AG10803 (cell line): ENCODE measurements at regions not wholly inside any gene's neighbourhood (a gene's known extent, or its start where the extent isn't known, plus 50 kb on each side); places are given as distances from the start of the nearest gene placed in this dataset.

Experiments
- DNase-seq: peaks from one replicate; pipeline ENCODE4 v3.0.0; 2010; ENCODE audit warnings: low read depth
- H3K4me3 ChIP-seq: 2 replicates; pipeline ENCODE4 v1.5.1; 2011; ENCODE audit warnings: mild to moderate bottlenecking, low read length, control low read depth
- TF ChIP-seq, protein P1 (sequence below): conservative IDR thresholded peaks from 2 replicates; pipeline ENCODE4 v1.5.1; 2011; ENCODE audit warnings: mild to moderate bottlenecking, low read length, control low read depth, inconsistent platforms

DNA sequence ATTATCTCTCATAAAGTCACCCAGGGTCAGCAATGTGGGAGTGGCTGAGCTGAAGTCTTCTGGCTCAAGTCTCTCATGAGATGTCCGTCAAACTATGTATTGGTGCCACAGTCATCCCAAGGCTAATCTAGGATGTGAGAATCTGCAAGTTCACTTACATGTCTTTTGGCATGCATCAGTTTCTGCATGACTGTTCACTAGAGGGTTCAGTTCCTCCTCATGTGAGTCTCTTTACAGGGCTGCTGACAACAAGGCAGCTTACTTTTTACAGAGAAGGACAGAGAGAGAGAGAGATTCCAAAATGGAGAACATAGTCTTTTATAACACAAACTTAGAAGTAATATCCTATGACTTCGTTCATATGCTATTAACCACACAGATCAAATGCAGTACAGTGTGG lies 328.8 kb upstream of the SLITRK1 start:
- H3K4me3 ChIP-seq: no peak overlapping the region
- DNase-seq: no peak
- TF ChIP-seq, protein P1, sequence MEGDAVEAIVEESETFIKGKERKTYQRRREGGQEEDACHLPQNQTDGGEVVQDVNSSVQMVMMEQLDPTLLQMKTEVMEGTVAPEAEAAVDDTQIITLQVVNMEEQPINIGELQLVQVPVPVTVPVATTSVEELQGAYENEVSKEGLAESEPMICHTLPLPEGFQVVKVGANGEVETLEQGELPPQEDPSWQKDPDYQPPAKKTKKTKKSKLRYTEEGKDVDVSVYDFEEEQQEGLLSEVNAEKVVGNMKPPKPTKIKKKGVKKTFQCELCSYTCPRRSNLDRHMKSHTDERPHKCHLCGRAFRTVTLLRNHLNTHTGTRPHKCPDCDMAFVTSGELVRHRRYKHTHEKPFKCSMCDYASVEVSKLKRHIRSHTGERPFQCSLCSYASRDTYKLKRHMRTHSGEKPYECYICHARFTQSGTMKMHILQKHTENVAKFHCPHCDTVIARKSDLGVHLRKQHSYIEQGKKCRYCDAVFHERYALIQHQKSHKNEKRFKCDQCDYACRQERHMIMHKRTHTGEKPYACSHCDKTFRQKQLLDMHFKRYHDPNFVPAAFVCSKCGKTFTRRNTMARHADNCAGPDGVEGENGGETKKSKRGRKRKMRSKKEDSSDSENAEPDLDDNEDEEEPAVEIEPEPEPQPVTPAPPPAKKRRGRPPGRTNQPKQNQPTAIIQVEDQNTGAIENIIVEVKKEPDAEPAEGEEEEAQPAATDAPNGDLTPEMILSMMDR: no peak

DNA sequence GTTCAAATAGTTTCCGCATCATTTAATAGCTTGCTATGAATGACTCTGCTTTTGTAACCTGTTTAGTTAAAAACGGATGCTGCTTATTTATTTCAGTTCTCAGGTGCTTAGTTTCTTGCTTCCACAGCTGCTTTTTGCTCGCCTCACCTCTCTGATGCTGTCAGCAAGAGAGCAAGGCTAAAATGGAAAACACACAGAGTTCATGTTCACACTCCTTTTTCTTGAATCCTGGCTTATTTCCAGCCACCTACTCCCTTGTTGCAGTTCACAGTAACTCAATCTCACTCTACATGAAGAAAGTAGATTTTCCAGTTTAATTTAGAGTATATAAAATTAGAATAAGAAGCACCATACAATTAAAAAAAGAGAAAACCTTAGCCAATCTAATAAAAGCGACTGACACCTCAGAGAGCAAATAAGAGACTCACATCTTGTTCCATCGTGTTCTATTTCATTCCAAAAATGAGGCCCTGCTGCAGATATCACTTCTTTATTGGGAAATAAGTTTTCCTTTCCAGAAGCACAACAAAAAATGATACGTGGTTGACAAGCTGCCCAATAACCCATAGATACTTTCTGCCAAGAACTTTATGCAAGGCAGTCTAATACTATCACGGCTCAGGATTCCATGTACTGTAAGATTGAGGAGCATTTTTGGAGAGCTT lies 326.1 kb upstream of the SLITRK1 start:
- no peak overlapping the region for H3K4me3 ChIP-seq
- DNase-seq: peak; percentile 5
- TF ChIP-seq, protein P1: no peak

DNA sequence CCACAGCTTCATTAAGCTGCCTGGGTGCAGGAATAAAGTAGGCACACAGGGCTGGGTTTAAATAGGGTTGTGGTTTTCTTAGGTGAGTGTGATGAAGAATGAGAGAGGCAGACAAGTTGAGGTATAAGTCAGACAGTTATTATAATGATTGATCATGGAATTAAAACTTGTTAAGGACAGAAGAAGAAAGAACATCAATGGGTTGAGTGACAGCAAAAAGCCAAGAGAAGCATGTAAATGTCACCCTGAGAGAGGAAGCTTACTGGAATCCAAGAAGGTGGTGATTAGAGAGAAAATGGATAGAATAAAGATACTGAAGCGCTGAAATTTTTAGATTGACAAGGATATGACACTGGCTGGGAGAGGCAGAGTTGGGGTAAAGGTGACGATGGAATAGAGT lies 325.2 kb upstream of the SLITRK1 start:
- TF ChIP-seq, protein P1: no peak
- no peak for DNase-seq
- no peak overlapping the region for H3K4me3 ChIP-seq

DNA sequence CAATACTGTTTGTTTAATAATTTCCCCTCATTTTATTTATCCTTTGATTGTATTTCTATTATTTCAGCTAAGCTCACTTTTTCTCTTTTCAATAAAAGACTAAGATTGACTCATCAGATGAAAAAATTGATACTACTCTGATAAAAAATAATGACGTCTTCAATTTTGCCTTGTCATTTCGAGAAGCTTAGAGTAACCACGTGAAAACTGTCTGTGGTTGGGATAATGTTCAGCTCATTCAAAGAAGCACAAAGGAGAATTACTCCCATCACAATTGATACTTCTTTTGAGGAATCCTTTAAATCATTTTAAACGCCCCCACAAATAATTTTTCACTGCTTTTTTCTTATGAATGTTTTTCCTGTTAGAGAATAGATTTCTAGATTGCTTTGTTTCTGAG lies 318.7 kb upstream of the SLITRK1 start:
- no peak for DNase-seq
- H3K4me3 ChIP-seq: no peak overlapping the region
- TF ChIP-seq, protein P1: no peak

DNA sequence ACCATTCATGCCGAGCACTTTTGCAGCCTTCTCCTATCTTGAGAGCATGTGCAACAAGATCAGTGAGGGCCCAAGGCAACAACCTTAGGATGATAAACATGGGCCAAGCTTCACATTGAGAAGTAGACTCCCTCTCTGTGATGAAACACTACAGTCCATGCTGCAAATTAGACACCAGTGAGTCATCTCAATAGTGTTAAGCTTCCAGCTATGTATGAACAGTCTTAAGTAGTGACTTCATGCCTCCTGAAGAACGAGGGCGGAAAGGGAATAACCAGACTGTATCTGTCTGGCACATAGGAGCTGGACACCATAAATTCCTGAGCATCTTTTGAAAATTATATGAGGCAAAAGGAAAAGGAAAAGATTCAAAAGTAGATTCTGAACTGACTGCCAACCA lies 309.9 kb upstream of the SLITRK1 start:
- TF ChIP-seq, protein P1: no peak
- peak; percentile 87 for DNase-seq
- H3K4me3 ChIP-seq: no peak overlapping the region

DNA sequence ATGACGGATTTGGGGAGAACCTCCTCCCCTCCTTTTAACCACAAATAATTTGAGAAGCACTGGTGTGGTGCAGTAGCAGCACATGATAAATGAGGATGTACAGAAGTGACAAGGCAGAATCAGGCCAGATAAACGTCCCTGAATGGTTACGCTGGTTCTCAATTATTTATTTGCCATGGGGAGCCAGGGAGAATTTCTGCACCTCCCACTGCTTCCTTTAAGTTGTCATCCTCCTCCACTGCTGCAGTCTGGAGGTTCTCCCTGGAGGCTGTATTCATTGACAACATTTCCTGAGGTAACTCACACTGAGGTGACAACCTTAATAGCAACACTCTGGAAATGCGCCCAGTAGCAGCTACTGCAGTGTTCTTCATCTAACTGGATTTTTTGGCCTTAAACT lies 308.9 kb upstream of the SLITRK1 start:
- no peak for DNase-seq
- no peak overlapping the region for H3K4me3 ChIP-seq
- TF ChIP-seq, protein P1: no peak

DNA sequence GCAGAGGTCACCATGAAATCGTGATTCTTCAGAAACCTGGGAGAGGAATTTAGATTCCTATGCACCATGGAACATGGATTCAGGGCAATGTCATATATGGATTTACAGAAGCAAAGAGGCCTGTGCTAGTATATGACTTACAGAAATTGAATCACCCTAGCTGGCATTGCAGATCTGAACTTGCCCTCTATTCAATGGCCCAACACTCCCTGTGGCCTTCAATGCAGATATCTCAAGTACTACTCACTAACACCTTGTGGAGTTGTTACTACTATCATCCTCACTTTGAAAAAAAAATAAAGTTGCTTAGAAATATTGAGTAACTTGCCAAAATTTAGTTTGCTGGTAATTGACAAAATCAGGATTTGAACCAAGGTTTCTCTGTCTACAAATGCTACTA lies 305.4 kb upstream of the SLITRK1 start:
- TF ChIP-seq, protein P1: no peak
- H3K4me3 ChIP-seq: no peak overlapping the region
- DNase-seq: no peak
